Calu3 (cell line): ENCODE measurements at regions not wholly inside any gene's neighbourhood (a gene's known extent, or its start where the extent isn't known, plus 50 kb on each side); places are given as distances from the start of the nearest gene placed in this dataset.

Source experiments
- BruUV-seq: library from RNA; stranded (reverse); fragments of 400-500 nt; replicated peaks from 2 replicates; lab custom pipeline; 2021; lab: Mats Ljungman, UMichigan
- CTCF ChIA-PET: fragments of 300-600 bp; sonication (Branson Sonifier 250); formaldehyde crosslinking; loops from one replicate; lab custom pipeline; 2022; ENCODE audit warnings: antibody characterized with exemption; lab: Charles Lee
- DNase-seq: peaks from one replicate; pipeline ENCODE4 v3.0.0; 2022
- H3K27ac Mint-ChIP-seq: one replicate; pipeline ENCODE4 v1.8.0; 2022; ENCODE audit warnings: mixed read lengths; ENCODE audit not compliant: unreplicated experiment
- H3K27me3 Mint-ChIP-seq: one replicate; pipeline ENCODE4 v1.8.0; 2022; ENCODE audit warnings: mixed read lengths; ENCODE audit not compliant: unreplicated experiment
- H3K36me3 Mint-ChIP-seq: one replicate; pipeline ENCODE4 v1.8.0; 2022; ENCODE audit warnings: mild to moderate bottlenecking, moderate library complexity, mixed read lengths; ENCODE audit not compliant: insufficient read depth, unreplicated experiment
- H3K4me1 Mint-ChIP-seq: one replicate; pipeline ENCODE4 v1.8.0; 2022; ENCODE audit warnings: mild to moderate bottlenecking, low read depth, mixed read lengths; ENCODE audit not compliant: unreplicated experiment
- H3K4me3 Mint-ChIP-seq: one replicate; pipeline ENCODE4 v1.8.0; 2022; ENCODE audit warnings: mild to moderate bottlenecking, low read depth, moderate library complexity, mixed read lengths; ENCODE audit not compliant: unreplicated experiment
- H3K9me3 Mint-ChIP-seq: one replicate; pipeline ENCODE4 v1.8.0; 2022; ENCODE audit warnings: low read depth, mixed read lengths; ENCODE audit not compliant: unreplicated experiment
- CTCF ChIP-seq: fragments of 200-600 bp; IDR thresholded peaks from one replicate; pipeline ENCODE4 v1.8.0; 2022; ENCODE audit warnings: antibody characterized with exemption; ENCODE audit not compliant: unreplicated experiment
- intact Hi-C: fragments of 100-400 bp; cut with micrococcal nuclease; formaldehyde crosslinking; loops from one replicate; pipeline ENCODE4 v1.10.0; 2022; ENCODE audit not compliant: unreplicated experiment

- Mint-ChIP-seq H3K27me3 (no peaks in the 10 kb centered on the region), H3K4me1 (no peaks in the 10 kb centered on the region), H3K36me3 (no peaks in the 10 kb centered on the region), H3K9me3 (peaks cover 3% of the 10 kb centered on the region), H3K4me3 (no peak overlapping the region), H3K27ac (no peak overlapping the region)
- CTCF ChIA-PET, result no interaction called here
- BruUV-seq, result no TSS peak
- no peak for TF ChIP-seq CTCF
- intact Hi-C loops, result no loop called here
- DNase-seq, result no peak
Observed at GRCh38 chr2:164287056-164287455, 334.2 kb downstream of the GRB14 start.

- TF ChIP-seq CTCF, result no peak
- no TSS peak for BruUV-seq
- no peak overlapping the region for H3K27ac Mint-ChIP-seq
- H3K27me3 Mint-ChIP-seq, result no peaks in the 10 kb centered on the region
- no peaks in the 10 kb centered on the region for H3K36me3 Mint-ChIP-seq
- no peak overlapping the region for H3K4me3 Mint-ChIP-seq
- no peaks in the 10 kb centered on the region for H3K4me1 Mint-ChIP-seq
- intact Hi-C loops, result no loop called here
- peaks cover 3% of the 10 kb centered on the region for H3K9me3 Mint-ChIP-seq
- CTCF ChIA-PET, result no interaction called here
- DNase-seq, result no peak
Observed at GRCh38 chr2:164285576-164285975, 335.7 kb downstream of the GRB14 start.

GRCh38 chr2:164281896-164282295 lies 339.4 kb downstream of the GRB14 start:
- H3K36me3 Mint-ChIP-seq, result no peaks in the 10 kb centered on the region
- no peak overlapping the region for H3K4me3 Mint-ChIP-seq
- H3K27ac Mint-ChIP-seq, result no peak overlapping the region
- BruUV-seq, result no TSS peak
- CTCF ChIA-PET, result no interaction called here
- no peak for TF ChIP-seq CTCF
- no peak for DNase-seq
- H3K27me3 Mint-ChIP-seq, result no peaks in the 10 kb centered on the region
- intact Hi-C loops, result no loop called here
- peaks cover 6% of the 10 kb centered on the region for H3K9me3 Mint-ChIP-seq
- H3K4me1 Mint-ChIP-seq, result no peaks in the 10 kb centered on the region

GRCh38 chr2:164275659-164276058 lies 345.6 kb downstream of the GRB14 start:
- no peak for DNase-seq
- Mint-ChIP-seq H3K27ac (no peak overlapping the region), H3K27me3 (no peaks in the 10 kb centered on the region), H3K9me3 (peaks cover 6% of the 10 kb centered on the region), H3K4me1 (no peaks in the 10 kb centered on the region), H3K4me3 (no peak overlapping the region), H3K36me3 (no peaks in the 10 kb centered on the region)
- CTCF ChIA-PET, result interaction anchor here (0.6 kb wide), 1 partner anchor 258 kb away, joined by 4 read pairs; no protein-coding TSS in a partner anchor
- intact Hi-C loops, result no loop called here
- no peak for TF ChIP-seq CTCF
- BruUV-seq, result no TSS peak
